C1 segment of cervical spinal cord (tissue), 14 donors: ENCODE measurements at regions not wholly inside any gene's neighbourhood (a gene's known extent, or its start where the extent isn't known, plus 50 kb on each side); places are given as distances from the start of the nearest gene placed in this dataset.
"Not testable (repeated sequence)": the region's sequence is repeated elsewhere in the genome, so short reads cannot be mapped to it uniquely, and the experiment has no call there.

Experiments
- DNase-seq, 14 donors: peaks; one replicate each; lab custom pipeline; 2025; lab: John Stamatoyannopoulos, UW

GRCh38 chr13:90918536-90918935 is 429.0 kb upstream of the MIR17HG start:
- no peak for DNase-seq

- DNase-seq = no peak
Measured at GRCh38 chr13:90919153-90919552, 428.3 kb upstream of the MIR17HG start.

DNA sequence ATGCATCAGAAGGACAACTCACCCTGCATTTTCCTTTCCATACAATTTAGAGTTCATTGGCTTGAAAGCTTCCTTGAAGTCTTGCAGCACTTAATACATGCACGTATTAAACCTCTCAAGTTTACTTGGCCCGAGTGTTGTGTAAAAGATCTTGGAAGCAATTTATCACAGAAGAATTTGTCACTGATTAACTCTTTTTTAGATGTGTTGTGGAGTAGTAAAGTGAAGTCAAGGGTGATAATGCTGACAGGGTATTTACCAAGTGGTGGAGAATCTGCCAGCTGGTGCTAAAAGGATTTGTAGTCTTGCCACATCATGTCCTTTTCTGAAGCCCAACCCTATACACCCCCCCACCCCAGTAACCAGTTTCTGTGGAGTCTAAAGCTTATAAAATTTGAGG is 421.0 kb upstream of the MIR17HG start:
- no peak for DNase-seq

DNA sequence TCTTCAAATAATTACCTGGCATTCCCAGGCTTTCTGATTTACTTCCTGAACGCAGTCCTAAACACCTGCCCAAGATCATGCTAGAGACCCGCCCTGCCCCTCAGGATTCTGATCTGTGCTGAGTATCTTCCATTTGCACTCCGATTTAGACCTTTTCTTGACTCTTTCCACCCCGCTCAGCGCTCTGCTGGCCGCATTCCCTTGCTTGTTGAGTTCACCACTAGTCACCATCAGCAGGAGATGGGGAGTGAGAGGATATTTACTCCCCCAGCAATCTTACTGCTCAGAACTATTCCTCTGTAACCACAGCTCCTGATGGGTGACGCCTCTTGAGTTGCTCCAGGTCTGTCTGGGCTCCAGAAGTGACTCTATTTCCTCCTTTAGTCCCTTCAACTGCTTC is 419.4 kb upstream of the MIR17HG start:
- no peak for DNase-seq

DNA sequence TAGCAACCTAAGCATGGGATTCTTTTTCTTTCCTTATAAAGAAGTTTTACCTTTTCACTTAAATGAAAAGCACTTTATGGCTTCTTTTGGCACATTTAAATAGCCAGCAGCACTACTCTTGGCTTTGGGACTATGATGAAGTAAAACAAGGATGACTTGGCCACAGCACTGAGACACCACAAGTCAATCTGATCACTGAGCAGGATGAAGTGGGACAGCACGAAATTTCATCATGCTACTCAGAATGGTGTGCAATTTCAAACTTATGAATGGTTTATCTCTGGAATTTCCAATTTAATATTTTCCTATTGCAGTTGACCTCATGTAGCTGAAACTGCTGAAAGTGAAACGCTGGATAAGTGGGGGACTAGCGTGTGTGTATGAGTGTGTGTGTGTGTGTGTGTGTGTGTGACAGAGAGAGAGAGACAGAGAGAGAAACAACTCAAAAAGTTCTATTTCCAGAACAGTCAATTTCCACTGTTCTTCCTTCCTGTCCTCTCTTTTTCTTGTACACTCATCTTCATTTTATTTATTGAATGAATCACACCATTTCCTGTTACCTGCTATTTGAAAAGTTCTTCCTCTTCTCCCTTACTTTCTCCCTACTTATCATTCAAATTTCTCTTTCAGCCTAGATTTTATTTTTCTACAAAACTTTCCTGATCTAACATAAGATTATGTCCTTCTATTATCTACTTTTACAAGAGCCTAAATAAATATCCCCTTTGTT is 414.2 kb upstream of the MIR17HG start:
- DNase-seq = no peak

DNA sequence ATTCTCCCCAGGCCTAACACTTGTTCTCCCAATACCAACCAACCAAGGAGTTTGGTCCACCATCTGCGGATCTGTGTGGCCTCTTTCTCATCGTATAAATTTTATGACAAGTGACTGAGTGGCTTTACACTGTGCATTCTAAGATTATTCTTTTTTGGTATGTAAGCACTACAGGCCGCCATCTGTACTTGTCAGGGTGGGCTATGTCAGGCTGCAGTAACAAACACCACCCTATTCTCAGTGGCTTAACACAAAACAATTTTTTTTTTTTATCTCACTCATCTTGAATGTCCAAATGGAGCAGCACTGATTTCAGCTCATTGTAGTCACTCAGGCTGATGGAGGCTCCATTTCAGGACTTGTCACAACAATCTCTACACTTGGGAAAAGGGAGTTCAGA is 412.7 kb upstream of the MIR17HG start:
- no peak for DNase-seq

- DNase-seq = no peak
Measured at GRCh38 chr13:90938848-90939247, 408.6 kb upstream of the MIR17HG start.

- DNase-seq = no peak
Measured at GRCh38 chr13:90943946-90944345, 403.5 kb upstream of the MIR17HG start.

- DNase-seq = not testable (repeated sequence)
Measured at GRCh38 chr13:90945146-90945545, 402.3 kb upstream of the MIR17HG start.

DNA sequence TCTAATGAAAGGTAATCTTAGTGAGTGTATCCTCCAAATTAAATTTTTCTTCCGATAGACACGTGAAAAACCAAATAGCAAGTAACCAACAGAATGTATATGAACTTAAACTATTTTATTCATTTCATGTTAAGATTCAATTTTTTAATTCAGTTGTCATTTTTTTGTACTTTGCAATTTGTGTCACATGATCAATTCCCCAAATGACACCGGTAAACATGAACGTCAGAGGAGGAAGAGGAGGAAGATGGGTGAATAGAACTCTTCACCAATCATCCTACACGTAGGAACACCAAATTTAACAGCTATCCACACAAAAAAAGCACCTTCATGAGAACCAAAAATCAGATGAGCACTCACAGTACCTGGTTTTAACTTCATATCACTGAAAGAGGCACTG is 401.4 kb upstream of the MIR17HG start:
- DNase-seq = not testable (repeated sequence)

DNA sequence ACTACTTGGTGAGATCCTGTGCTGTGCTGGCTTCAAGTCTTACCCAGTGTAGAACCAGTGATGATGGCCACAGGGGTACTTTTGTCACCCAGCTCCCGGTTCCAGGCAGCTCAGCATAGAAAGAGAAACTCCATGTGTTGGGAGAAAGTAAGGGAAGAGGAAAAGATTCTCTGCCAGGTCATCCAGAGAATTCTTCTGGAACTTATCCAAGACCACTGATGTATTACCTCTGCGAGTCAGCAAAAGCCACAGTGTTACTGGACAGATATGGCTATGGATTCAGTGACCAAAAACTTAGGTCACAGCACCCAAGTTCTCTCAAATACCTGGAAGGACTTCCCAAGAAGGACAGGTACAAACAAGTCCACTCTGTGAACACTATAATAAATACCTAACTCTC is 399.5 kb upstream of the MIR17HG start:
- DNase-seq = no peak

GRCh38 chr13:90950160-90950559 is 397.3 kb upstream of the MIR17HG start:
- DNase-seq = no peak

DNA sequence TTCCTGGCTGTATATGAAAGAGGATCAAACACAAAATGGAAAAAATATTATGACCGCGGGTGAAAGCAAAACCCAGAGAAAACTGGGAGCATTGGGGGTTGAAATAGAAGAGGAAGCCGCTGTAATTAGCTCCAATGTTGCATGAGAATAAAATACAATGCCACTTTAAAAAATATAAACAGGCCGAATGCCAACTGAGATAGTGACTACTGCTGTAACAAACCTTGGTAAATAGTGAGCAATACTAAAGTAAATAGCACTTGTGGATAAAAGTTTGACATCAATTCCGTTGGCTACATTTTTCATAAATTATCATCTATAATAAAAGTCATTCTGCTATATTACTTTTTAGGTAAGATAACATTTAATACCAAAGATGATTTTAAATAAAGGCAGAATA is 395.8 kb upstream of the MIR17HG start:
- DNase-seq = no peak

DNA sequence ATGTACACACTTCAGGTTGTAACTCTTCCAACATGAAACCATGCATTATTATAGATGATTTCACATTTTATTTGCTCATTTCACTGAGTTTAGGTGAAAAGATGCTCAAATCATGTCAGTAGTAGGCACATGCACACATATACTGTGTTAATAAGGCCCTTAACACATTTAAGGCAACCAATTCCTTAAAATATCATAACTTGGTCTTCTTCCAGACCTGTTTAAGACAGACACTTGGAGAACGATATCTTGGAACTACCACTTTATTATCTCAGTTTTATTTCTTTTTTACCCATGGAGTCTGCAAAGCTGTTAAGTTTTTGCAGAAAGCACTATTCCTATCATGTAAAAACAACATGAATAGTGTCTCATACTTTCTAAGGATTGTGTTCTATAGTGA is 395.2 kb upstream of the MIR17HG start:
- no peak for DNase-seq

GRCh38 chr13:90954605-90955195 is 392.8 kb upstream of the MIR17HG start:
- no peak for DNase-seq

DNA sequence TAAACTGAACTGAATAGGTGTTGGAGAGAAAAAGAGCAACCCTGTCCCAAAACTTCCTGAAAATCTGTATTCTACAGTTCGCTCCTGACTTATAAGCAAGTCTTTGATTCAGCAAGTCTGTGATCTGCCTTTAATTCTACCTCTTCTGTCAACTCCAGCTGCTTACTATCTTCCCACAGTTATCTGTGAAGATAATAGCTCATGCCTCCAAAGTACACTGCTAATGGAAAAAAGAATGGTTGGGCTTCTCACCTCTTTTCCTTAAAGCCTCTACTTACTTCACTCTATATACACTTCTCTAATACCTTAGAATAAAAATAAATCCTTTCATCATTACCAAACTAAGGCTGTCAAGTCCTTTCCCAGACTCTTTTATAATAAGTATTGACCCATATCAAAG is 391.5 kb upstream of the MIR17HG start:
- DNase-seq = no peak

GRCh38 chr13:90958866-90959265 is 388.6 kb upstream of the MIR17HG start:
- DNase-seq = no peak

- DNase-seq = peak in 1 of 14 donors; percentile 2
Measured at GRCh38 chr13:90968166-90968904, 379.2 kb upstream of the MIR17HG start.

- DNase-seq = no peak
Measured at GRCh38 chr13:90974249-90974975, 373.1 kb upstream of the MIR17HG start.

GRCh38 chr13:90979059-90979458 is 368.4 kb upstream of the MIR17HG start:
- DNase-seq = no peak

GRCh38 chr13:90984756-90985155 is 362.7 kb upstream of the MIR17HG start:
- no peak for DNase-seq

GRCh38 chr13:90995001-90995400 is 352.5 kb upstream of the MIR17HG start:
- no peak for DNase-seq
